PFSK-1 (cell line): ENCODE measurements at regions not wholly inside any gene's neighbourhood (a gene's known extent, or its start where the extent isn't known, plus 50 kb on each side); places are given as distances from the start of the nearest gene placed in this dataset.

ENCODE experiments used
- FOXP2 ChIP-seq: optimal IDR thresholded peaks from 2 replicates; pipeline ENCODE3; 2011; ENCODE audit warnings: borderline replicate concordance, control low read depth, inconsistent platforms; ENCODE audit not compliant: insufficient read depth; ENCODE audit errors: extremely low read length, extremely low read depth
- POLR2AphosphoS5 ChIP-seq: IDR thresholded peaks from 2 replicates; pipeline ENCODE4 v1.6.1; 2012; ENCODE audit warnings: low read depth, mild to moderate bottlenecking, control low read depth, low read length, moderate library complexity

DNA sequence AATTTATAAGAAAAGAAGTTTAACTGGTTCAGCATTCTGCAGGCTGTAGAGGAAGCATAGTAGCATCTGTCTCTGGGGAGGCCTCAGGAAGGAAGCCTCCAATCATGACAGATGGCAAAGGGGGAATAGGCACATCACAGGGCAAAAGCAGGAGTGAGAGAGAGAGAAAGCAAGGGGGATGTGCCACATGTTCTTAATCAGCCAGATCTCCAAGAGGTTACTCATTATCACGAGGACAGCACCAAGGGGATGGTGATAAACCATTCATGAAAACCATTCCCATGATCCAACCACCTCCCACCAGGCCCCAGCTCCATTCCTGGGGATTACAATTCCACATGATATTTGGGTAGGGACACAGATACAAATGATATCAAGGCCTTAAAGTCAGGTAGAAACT, 217.5 kb upstream of the TCF21 start:
- TF ChIP-seq FOXP2 = no peak
- TF ChIP-seq POLR2AphosphoS5 = no peak
